NB4 (cell line): ENCODE measurements at regions not wholly inside any gene's neighbourhood (a gene's known extent, or its start where the extent isn't known, plus 50 kb on each side); places are given as distances from the start of the nearest gene placed in this dataset.

Experiments
- DNase-seq: peaks from one replicate; pipeline ENCODE4 v3.0.0; 2010; ENCODE audit warnings: low read depth
- H3K4me3 ChIP-seq: one replicate; pipeline ENCODE4 v1.5.1; 2011; ENCODE audit warnings: mild to moderate bottlenecking, low read depth, low read length, moderate library complexity
- MYC ChIP-seq: IDR thresholded peaks from 2 replicates; pipeline ENCODE4 v1.6.1; 2011; ENCODE audit warnings: low read depth, low read length
- POLR2A ChIP-seq: IDR thresholded peaks from 2 replicates; pipeline ENCODE4 v1.6.1; 2011; ENCODE audit warnings: mild to moderate bottlenecking; ENCODE audit not compliant: insufficient read length; ENCODE audit errors: extremely low read depth
- TF ChIP-seq, protein P1 (sequence below): IDR thresholded peaks from one replicate; pipeline ENCODE4 v1.5.1; 2012; ENCODE audit warnings: low read depth, low read length
- TF ChIP-seq, protein P2 (sequence below): IDR thresholded peaks from 2 replicates; pipeline ENCODE4 v1.6.1; 2011; ENCODE audit warnings: low read depth, low read length

DNA sequence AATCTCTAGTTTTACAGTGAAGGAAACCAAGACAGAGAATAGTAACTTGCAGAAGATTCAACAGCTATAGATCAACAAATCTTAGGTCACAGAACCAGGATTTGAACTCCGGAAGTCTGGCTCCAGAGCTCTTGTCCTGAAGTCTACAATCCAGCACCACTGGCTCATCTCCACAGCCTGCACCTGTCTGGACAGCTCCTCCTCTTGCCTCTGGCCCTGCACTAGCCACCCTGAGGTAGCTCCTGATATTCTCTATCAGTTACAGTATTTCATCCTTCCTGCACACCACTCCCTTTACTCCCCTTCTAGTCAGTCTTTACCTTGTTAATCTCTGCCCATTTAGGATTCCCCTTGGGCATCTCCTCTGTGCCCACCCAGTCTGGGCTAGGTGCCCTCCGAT is 58.1 kb upstream of the LNX1 start:
- TF ChIP-seq POLR2A: no peak
- H3K4me3 ChIP-seq: no peak overlapping the region
- DNase-seq: no peak

- TF ChIP-seq, protein P1, sequence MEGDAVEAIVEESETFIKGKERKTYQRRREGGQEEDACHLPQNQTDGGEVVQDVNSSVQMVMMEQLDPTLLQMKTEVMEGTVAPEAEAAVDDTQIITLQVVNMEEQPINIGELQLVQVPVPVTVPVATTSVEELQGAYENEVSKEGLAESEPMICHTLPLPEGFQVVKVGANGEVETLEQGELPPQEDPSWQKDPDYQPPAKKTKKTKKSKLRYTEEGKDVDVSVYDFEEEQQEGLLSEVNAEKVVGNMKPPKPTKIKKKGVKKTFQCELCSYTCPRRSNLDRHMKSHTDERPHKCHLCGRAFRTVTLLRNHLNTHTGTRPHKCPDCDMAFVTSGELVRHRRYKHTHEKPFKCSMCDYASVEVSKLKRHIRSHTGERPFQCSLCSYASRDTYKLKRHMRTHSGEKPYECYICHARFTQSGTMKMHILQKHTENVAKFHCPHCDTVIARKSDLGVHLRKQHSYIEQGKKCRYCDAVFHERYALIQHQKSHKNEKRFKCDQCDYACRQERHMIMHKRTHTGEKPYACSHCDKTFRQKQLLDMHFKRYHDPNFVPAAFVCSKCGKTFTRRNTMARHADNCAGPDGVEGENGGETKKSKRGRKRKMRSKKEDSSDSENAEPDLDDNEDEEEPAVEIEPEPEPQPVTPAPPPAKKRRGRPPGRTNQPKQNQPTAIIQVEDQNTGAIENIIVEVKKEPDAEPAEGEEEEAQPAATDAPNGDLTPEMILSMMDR: no peak
- TF ChIP-seq, protein P2, sequence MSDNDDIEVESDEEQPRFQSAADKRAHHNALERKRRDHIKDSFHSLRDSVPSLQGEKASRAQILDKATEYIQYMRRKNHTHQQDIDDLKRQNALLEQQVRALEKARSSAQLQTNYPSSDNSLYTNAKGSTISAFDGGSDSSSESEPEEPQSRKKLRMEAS: no peak
- TF ChIP-seq MYC (no peak), POLR2A (no peak)
- H3K4me3 ChIP-seq: no peak overlapping the region
- DNase-seq: peak; percentile 38
Measured at GRCh38 chr4:53647547-53647946, 56.3 kb upstream of the LNX1 start.

- no peak for TF ChIP-seq MYC
- TF ChIP-seq, protein P2: no peak
- no peak for TF ChIP-seq POLR2A
- TF ChIP-seq, protein P1: no peak
- no peak overlapping the region for H3K4me3 ChIP-seq
- no peak for DNase-seq
Measured at GRCh38 chr4:53646795-53647194, 55.5 kb upstream of the LNX1 start.

DNA sequence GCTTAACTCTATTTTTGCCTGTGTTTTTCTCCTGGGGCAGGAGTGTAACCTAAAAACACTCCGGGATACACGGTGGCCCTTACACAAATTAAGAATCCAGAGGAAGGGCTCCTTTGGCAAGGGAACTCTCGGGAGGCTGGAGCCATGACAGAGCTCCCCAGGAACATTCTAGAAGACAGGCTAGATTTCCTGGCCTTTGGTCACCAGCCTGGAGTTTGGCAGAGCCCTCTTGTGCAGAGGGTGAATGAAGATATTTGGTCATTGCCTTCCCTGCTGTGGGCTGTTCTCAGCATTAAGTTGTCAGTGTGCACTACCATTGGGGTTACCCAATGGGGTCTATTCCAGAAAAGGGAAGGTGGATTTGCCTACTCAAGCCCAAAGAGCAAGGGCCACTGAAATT is 53.8 kb upstream of the LNX1 start:
- DNase-seq: no peak
- H3K4me3 ChIP-seq: no peak overlapping the region
- TF ChIP-seq, protein P2: no peak
- TF ChIP-seq, protein P1: no peak
- TF ChIP-seq MYC (no peak), POLR2A (no peak)

DNA sequence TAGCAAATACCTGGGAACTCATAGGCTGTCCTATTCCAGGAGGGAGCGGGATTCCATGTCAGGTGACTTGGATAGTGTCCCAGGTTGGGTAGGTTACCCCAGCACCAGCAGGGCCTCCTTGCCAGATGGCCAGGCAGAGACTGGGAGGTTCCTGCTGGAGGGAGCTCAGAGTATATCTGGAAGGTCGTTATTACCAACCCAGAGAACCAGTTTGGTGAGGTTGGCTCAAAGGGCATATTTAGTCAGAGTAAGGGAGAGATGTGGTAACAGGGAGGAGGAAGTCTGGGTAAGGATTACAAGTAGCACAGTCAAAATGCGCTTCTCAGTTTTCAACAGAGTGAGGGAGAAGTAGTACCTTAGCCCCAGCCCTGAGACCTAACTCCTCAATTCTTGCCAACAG is 53.3 kb upstream of the LNX1 start:
- no peak overlapping the region for H3K4me3 ChIP-seq
- TF ChIP-seq, protein P1: no peak
- no peak for TF ChIP-seq POLR2A
- TF ChIP-seq MYC: no peak
- TF ChIP-seq, protein P2: no peak
- DNase-seq: peak; percentile 32
